GM19025 (cell line): ENCODE measurements at regions not wholly inside any gene's neighbourhood (a gene's known extent, or its start where the extent isn't known, plus 50 kb on each side); places are given as distances from the start of the nearest gene placed in this dataset.

Experiments used
- ATAC-seq: cut with Tn5 transposase; IDR thresholded peaks from one replicate; pipeline ENCODE4 v1.9.1; 2021; ENCODE audit warnings: mild to moderate bottlenecking, low read depth, moderate library complexity; ENCODE audit not compliant: unreplicated experiment

DNA sequence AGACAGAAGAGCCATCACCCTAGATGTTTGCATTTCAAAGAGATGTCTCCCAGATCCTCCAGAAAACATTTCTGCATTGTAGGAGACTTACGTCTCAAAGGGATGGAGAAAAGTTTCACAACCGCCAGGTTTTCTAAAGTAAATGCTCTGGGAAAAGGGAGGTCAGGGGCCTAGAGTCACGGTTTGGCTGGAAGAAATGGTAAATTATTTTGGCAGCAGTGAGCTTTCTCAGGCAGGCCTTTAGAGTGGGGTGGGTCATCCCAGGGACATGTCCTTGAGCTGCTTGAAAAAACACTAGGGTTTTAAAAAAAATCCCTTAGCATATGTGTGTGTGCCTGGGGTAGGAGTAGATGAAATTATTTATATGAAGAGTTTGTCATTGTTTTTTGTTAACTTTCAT lies 728.8 kb downstream of the TYW1 start:
- no peak for ATAC-seq

DNA sequence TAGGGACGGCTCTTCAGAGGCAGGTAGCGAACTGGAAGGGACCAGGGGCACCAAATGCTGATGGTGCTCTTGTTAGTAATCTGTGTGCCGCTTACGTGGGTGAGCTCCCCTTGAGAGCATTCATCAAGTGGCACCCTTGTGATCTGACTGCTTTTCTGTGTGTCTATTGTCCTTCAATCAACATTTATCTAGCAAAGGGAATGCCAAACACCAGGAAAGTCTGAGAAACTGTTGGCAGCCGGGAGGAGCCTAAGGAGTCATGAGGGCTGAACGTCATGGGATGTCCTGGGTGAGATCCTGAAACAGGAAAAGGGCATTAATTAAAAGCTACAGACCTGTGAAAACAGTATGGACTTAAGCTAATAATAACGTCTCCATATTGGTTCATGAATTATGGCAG lies 733.1 kb downstream of the TYW1 start:
- no peak for ATAC-seq

DNA sequence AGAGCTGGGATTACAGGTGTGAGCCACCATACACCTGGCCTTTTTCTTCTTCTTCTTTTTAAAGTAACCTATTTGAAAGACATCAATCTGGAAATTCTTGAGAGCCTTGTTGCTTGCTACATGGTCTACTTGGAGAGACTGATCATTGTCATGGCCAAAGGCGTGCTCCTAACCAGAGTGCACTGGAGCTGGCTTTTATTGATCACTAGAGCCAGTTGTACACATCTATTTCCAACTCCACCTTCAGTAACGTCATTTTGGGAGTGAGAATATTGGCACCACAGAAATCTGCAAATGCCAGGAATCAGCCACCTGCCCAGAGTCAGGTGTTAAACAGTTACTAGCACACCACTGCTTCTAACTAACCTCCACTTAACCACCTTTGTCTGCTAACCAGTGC lies 735.1 kb downstream of the TYW1 start:
- ATAC-seq, result no peak

GRCh38 chr7:67732898-67733297 lies 736.3 kb downstream of the TYW1 start:
- no peak for ATAC-seq

DNA sequence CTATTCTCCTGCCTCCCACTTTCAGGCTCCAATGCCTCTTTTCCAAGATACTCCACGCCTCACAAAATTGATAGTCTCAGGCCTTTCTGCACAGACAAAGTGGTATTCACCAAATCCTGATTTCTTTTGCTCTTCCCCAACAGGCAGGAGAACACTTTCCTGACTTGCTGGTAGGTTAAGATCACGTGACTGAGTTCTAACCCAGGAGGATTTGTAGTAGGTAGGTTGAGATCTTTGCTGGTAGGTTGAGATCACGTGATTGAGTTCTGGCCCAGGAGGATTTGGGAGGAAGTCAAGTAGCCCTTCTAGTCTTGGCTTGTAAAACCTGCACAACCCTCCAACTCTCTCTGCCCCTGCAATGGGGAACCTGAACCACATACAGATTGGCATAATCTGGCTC lies 741.5 kb downstream of the TYW1 start:
- no peak for ATAC-seq

DNA sequence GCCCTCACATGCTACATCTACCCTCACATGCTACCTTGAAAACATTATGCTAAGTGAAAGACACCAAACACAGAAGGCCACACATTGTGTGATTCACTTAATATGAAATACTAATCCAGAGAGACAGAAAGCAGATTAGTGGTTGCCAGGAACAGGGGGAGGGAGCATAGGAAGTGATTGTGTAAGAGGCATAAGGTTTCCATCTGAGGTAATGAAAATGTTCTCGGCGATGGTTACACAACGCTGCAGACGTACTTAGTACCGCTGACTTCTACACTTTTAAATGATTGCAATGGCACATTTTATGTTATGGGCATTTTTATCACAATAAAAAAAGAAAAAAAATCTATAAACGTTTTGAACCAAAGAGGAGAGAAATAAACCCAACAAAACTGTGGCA lies 742.3 kb downstream of the TYW1 start:
- no peak for ATAC-seq

GRCh38 chr7:67743501-67743900 lies 746.9 kb downstream of the TYW1 start:
- ATAC-seq, result no peak

DNA sequence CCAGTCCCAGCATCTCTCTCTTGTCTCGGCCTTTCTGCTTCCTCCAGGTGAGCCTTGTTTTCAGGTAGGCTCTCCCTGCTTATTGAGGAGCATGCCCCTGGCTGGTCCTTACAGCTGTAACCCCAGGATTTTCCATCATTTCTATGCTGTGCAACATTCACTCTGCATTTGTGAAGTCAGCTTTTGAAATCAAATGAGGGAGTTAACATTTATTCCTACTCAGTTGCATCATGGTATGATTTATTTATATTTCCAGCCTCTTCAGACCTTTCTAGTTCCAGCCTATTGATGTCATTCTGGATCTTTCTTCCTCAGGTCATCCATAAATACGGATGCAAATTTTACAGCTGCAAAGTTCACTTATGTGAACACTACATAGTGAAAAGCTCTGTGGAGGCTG lies 755.6 kb downstream of the TYW1 start:
- no peak for ATAC-seq

DNA sequence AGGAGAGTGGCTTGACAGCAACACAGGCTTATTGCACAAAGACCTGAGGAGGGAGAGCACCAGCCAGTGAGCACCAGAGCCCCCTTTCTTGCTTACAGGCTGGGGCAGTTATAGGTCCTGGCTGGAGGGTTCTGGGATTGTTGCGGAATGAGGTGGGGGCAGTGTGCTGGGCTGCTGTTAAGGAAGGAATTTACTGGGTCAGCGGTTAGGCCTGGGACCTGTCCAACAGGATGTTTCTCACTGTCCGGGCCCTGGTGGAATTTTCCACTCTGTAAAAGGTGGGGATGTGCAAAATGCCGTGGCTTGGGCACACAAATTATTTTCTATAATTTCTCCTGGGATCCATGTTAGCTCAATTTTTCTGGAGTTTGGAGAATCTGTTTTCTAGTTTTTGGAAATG lies 757.3 kb downstream of the TYW1 start:
- no peak for ATAC-seq

DNA sequence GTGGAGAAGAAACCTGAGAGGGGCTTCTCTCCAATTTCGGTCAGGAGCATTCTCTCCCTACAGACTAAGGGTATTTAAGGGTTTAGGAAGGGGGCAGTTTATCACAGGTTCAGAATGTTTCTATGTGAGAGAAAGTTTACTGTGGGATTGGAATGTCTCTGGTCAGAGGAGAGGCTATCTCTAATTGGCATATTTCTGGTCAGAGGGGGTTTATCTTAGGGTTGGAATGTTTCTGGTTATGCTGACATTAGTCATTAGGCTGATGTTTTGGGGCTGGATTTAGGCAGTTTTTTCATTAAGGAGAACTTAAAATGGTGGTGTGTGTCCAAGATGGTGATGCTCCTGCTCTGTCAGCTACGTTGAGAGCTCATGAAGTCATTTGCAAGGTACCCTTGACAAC lies 758.0 kb downstream of the TYW1 start:
- ATAC-seq, result no peak

- ATAC-seq, result no peak
Observed at GRCh38 chr7:67758551-67758950, 761.9 kb downstream of the TYW1 start.

DNA sequence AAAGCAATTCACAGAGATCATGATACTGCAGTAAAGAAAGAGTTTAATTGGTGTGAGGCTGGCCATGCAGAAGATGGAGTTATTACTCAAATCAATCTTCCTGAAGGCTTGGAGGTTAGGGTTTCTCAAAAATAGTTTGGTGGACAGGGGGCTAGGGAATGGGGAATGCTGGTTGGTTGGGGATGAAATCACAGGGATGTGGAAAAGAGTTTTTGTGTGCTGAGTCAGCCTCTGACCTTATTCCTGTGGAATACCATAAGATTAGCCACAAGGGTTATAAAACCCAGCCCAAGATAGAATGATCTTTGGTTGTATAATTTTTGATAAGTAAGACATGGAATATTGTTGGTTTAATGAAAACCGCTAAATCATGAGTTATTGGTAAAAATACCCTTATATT lies 764.3 kb downstream of the TYW1 start:
- no peak for ATAC-seq

DNA sequence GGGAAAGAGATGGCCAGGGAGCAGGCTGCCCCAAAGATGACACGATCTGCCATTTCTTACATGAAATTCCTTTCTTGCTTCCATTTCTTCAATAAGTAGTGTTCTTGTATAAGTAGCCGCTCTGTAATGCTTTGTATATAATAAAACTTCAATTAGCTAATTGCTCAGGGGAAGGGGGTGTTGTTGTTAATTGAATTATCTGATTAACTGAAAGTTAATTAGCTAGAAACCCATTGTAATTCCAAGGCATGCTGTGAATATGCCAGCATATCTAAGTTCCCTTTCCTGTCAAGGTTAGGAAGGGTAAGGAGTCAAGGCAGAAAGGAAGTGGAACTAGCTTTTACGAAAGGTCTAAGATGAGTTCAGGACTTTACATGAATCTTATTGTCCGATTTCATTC lies 765.9 kb downstream of the TYW1 start:
- no peak for ATAC-seq

DNA sequence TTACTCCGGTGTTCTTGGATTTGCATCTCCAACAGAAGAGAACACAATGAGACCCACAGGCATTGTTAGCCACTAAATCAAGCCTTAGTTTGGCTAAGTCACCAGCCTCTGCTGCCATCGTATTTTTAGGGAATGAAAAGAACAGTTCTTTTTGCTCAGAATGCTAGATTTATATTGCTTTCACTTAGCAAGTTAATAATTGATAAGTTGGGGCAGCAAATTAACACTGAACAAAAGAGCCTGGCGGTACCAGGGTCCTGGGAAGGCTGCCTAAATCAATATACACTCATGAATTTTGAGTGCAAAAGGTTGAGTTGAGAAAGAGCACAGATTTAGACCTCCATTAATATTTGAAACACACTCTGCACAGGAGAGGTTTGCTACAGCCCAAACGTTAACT lies 767.7 kb downstream of the TYW1 start:
- no peak for ATAC-seq

DNA sequence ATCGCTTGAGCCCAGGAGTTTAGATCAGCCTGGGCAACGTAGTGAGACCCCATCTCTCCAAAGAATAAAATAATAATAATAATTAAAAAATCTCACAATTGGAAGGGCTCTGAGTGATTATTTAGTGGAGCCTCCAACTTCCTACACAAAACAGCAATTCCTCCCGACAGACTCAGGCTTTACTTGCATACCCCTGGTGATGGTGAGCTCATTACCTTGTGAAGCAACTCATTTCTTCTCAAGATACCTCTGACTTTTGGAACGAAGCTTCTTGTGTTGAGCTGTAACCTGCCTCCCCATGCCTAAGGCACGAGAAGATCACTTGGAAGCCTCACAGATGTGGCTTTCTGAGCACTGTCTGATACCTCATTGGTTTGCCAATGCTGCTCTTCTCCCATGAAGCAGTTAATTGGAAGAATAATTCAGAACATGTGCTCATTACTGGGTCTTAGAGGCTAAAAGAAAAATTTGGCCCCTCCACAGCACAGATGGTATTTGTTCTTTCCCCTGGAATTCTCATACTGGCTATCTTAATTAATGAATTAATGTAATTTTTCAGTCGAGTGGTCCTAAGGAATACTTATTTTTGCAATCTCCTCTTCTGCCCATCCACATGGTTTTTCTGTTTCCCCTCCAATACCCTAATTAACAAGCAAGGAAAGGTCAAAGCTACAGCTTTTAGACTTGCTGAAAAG lies 769.0 kb downstream of the TYW1 start:
- no peak for ATAC-seq

DNA sequence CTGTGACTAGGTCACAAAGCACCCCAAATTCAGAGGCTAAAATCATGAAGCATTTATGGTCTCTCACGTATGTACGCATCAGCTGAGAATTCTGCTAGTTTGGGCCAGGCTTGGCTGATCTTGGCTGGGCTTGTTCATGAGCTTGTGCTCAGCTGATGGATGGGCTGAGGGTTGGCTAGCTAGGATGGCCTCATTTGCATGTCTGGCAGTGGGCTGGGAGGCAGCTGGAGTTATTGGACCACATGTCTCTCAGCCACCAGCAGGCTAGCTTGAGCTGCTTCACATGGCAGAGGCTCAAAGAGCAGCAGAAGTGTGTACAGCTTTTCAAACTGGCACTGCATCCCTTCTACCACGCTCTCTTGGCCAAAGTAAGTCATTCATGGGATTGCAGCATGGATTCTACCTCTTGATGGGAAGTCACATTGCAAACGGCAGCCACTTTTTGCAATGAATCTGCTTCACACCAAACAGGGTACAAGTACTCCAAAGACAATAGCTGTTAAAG lies 770.3 kb downstream of the TYW1 start:
- ATAC-seq, result no peak

DNA sequence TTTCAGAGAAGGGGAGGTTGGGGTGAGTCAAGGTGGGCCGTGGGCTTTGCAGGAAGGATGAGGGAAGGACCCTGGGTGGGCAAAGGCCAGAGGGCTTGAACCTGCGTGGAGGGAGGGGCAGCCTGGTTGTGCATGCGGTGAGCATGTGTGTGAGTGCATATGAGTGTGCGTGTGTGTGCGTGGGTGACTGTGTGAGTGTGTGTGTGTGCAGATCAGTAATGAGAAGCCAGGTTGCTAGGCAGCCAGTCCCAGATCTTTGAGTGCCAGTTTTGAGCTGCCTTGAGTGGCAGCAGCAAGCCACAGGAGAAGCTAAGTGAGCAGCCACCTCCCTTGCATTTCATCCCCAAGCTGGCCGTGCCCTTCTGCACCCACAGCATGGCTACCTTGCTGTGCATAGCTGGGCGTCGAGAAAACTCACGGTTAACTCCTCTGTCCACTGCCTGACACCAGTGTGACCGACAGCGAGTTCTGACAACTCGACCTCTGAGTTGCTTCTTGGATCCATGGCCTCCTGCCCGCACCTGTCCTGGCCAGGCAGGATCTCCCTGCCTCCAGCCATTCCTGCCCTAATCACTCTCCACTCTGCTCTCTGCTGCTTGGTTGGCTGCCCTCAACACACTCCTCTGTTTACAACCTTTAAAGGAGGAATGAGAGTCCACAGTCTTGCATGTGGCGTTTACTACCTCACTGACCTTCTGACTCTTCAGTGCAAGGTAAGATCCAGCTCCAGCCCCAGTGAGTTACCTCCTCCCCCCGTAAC lies 775.4 kb downstream of the TYW1 start:
- no peak for ATAC-seq

- ATAC-seq, result no peak
Observed at GRCh38 chr7:67773081-67773480, 776.4 kb downstream of the TYW1 start.

DNA sequence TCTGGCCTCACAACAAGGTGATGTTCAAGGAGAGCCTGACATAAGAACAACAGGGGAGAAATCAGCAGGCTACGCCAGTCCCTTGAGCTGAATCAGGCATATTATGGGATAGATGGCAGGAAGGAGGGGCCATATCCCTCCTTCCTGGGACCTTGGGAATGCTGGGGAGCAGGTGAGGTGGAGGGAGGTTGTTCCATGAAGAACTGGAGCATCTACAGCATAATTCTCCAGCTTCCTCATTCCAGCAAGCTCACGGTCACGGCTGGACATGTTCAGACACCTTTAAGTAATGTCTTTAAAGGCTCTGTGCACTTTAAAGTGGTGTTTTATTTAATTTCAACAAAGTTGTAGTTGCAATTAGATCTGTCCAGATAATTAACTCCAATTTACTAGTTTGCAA lies 780.5 kb downstream of the TYW1 start:
- no peak for ATAC-seq

- ATAC-seq, result no peak
Observed at GRCh38 chr7:67781841-67782240, 785.2 kb downstream of the TYW1 start.

DNA sequence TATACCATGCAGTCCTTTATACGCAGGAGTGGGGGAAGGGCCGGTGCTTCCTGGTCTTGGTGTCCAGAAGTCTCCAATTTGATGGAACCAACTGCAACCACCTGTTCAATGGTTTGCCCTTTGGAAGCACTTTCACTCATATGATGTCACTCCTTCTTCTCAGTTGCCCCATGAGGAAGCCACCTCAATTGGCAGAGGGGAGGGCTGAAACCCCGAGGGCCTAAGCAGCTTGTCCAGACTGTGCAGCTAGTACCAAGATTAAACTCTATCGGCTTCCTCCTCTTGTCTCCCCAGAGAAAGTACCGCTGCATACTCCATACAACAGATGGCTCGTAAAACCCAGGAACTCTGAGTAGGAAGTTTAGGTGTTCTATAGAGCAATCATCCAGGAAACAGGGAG lies 789.4 kb downstream of the TYW1 start:
- no peak for ATAC-seq

GRCh38 chr7:67788669-67789068 lies 792.0 kb downstream of the TYW1 start:
- no peak for ATAC-seq
